Ishikawa (cell line): ENCODE measurements at regions not wholly inside any gene's neighbourhood (a gene's known extent, or its start where the extent isn't known, plus 50 kb on each side); places are given as distances from the start of the nearest gene placed in this dataset.

Experiments used
- EP300 ChIP-seq: IDR thresholded peaks from 2 replicates; pipeline ENCODE4 v1.6.1; 2012; ENCODE audit warnings: borderline replicate concordance
- FOXM1 ChIP-seq: IDR thresholded peaks from 2 replicates; pipeline ENCODE4 v1.6.1; 2012; ENCODE audit warnings: low read depth, borderline replicate concordance
- TAF1 ChIP-seq: IDR thresholded peaks from 2 replicates; pipeline ENCODE4 v1.6.1; 2012; ENCODE audit warnings: low read depth, mild to moderate bottlenecking
- YY1 ChIP-seq: IDR thresholded peaks from 2 replicates; pipeline ENCODE4 v1.6.1; 2012; ENCODE audit warnings: low read depth

DNA sequence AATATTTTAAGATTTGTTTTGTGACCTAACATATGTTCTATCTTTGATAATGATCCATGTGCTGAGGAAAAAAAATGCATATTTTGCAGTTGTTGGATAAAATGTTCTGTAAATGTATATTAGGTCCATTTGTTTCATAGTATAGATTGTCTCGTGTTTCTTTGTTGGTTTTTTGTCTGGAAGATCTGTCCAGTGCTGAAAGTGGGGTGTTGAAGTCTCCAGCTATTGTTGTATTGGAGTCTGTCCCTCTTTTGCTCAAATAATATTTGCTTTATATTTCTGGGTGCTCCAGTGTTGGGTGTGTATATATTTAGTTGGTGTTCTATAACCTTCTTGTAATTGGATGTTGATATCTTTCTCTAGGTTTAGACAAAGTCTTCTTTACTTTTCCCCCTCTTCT lies 53.2 kb upstream of the FRMPD3 start:
- no peak for TF ChIP-seq EP300
- no peak for TF ChIP-seq TAF1
- no peak for TF ChIP-seq FOXM1
- TF ChIP-seq YY1 = no peak
